WI38 (cell line): ENCODE measurements at regions not wholly inside any gene's neighbourhood (a gene's known extent, or its start where the extent isn't known, plus 50 kb on each side); places are given as distances from the start of the nearest gene placed in this dataset.

Source experiments
- H3K4me3 ChIP-seq: 2 replicates; pipeline ENCODE4 v1.5.1; 2011; ENCODE audit warnings: low read depth, mild to moderate bottlenecking, control low read depth, low read length
- CTCF ChIP-seq: IDR thresholded peaks from 2 replicates; pipeline ENCODE4 v1.5.1; 2012; ENCODE audit warnings: low read depth, mild to moderate bottlenecking, control low read depth, low read length

GRCh38 chr5:4309026-4309425 lies 713.4 kb downstream of the IRX1 start:
- no peak for TF ChIP-seq CTCF
- H3K4me3 ChIP-seq, result no peak overlapping the region

- no peak overlapping the region for H3K4me3 ChIP-seq
- no peak for TF ChIP-seq CTCF
These were observed 717.5 kb downstream of the IRX1 start for GRCh38 chr5:4313138-4313537.

- no peak for TF ChIP-seq CTCF
- no peak overlapping the region for H3K4me3 ChIP-seq
These were observed 724.0 kb downstream of the IRX1 start for GRCh38 chr5:4319478-4320128.

- no peak overlapping the region for H3K4me3 ChIP-seq
- no peak for TF ChIP-seq CTCF
These were observed 734.7 kb downstream of the IRX1 start for GRCh38 chr5:4330327-4330726.

GRCh38 chr5:4335078-4335477 lies 739.4 kb downstream of the IRX1 start:
- no peak overlapping the region for H3K4me3 ChIP-seq
- TF ChIP-seq CTCF, result no peak

- H3K4me3 ChIP-seq, result no peak overlapping the region
- no peak for TF ChIP-seq CTCF
These were observed 741.9 kb downstream of the IRX1 start for GRCh38 chr5:4337519-4337918.

GRCh38 chr5:4339949-4340348 lies 744.3 kb downstream of the IRX1 start:
- no peak for TF ChIP-seq CTCF

More at GRCh38 chr5:4339949-4340348, 744.3 kb downstream of the IRX1 start:
- H3K4me3 ChIP-seq, result no peak overlapping the region
